Middle frontal gyrus (tissue), 1 donor: ENCODE measurements at regions not wholly inside any gene's neighbourhood (a gene's known extent, or its start where the extent isn't known, plus 50 kb on each side); places are given as distances from the start of the nearest gene placed in this dataset.
"Not testable (repeated sequence)": the region's sequence is repeated elsewhere in the genome, so short reads cannot be mapped to it uniquely, and the experiment has no call there.

ENCODE experiments used
- DNase-seq: peaks from one replicate; pipeline ENCODE4 v3.0.0-alpha.2; 2015; ENCODE audit warnings: low spot score; ENCODE audit errors: extremely low spot score

- DNase-seq, result no peak
These were observed 92.7 kb upstream of the LHX1 start for GRCh38 chr17:36844601-36845000.

- no peak for DNase-seq
These were observed 91.4 kb upstream of the LHX1 start for GRCh38 chr17:36845916-36846315.

GRCh38 chr17:36846410-36847292, 90.6 kb upstream of the LHX1 start:
- no peak for DNase-seq

GRCh38 chr17:36848008-36848902, 89.0 kb upstream of the LHX1 start:
- no peak for DNase-seq

GRCh38 chr17:36849020-36849419, 88.3 kb upstream of the LHX1 start:
- DNase-seq, result not testable (repeated sequence)

- DNase-seq, result no peak
These were observed 87.4 kb upstream of the LHX1 start for GRCh38 chr17:36849871-36850348.

GRCh38 chr17:36850790-36851189, 86.5 kb upstream of the LHX1 start:
- DNase-seq, result no peak

- DNase-seq, result no peak
These were observed 86.0 kb upstream of the LHX1 start for GRCh38 chr17:36851250-36851649.

GRCh38 chr17:36852478-36852877, 84.8 kb upstream of the LHX1 start:
- DNase-seq, result not testable (repeated sequence)

- no peak for DNase-seq
These were observed 82.3 kb upstream of the LHX1 start for GRCh38 chr17:36854982-36855381.

- DNase-seq, result no peak
These were observed 81.8 kb upstream of the LHX1 start for GRCh38 chr17:36855459-36855858.

GRCh38 chr17:36856222-36856621, 81.1 kb upstream of the LHX1 start:
- no peak for DNase-seq

GRCh38 chr17:36856903-36857381, 80.3 kb upstream of the LHX1 start:
- no peak for DNase-seq

GRCh38 chr17:36857698-36858097, 79.6 kb upstream of the LHX1 start:
- no peak for DNase-seq

- DNase-seq, result no peak
These were observed 78.9 kb upstream of the LHX1 start for GRCh38 chr17:36858119-36859002.

- DNase-seq, result no peak
These were observed 78.3 kb upstream of the LHX1 start for GRCh38 chr17:36859003-36859300.

- no peak for DNase-seq
These were observed 77.6 kb upstream of the LHX1 start for GRCh38 chr17:36859706-36860105.

- DNase-seq, result no peak
These were observed 75.7 kb upstream of the LHX1 start for GRCh38 chr17:36861531-36861930.

- DNase-seq, result no peak
These were observed 75.0 kb upstream of the LHX1 start for GRCh38 chr17:36862116-36862920.

GRCh38 chr17:36863131-36863530, 74.1 kb upstream of the LHX1 start:
- DNase-seq, result no peak
